K562 (cell line): ENCODE measurements at regions not wholly inside any gene's neighbourhood (a gene's known extent, or its start where the extent isn't known, plus 50 kb on each side); places are given as distances from the start of the nearest gene placed in this dataset.

Experiments
- ATAC-seq: fragments of 200-7000 bp; cut with Tn5 transposase; 3 replicates; pipeline ENCODE4 v1.9.1; 2020; ENCODE audit warnings: moderate library complexity
- BruUV-seq: library from RNA; stranded (reverse); fragments of 400-500 nt; replicated peaks from 2 replicates; lab custom pipeline; 2021; lab: Mats Ljungman, UMichigan
- CTCF ChIA-PET: fragments of 300-600 bp; formaldehyde crosslinking; extraction: SDS; loops from one replicate; lab custom pipeline; 2021; ENCODE audit warnings: low intra/inter-chr PET ratio; lab: Yijun Ruan, JAX
- POLR2A ChIA-PET: fragments of 300-600, 350-650 bp; sonication (Branson Sonifier 250); formaldehyde crosslinking; extraction: SDS; loops from one replicate; lab custom pipeline; 2021; ENCODE audit warnings: antibody characterized with exemption, inconsistent platforms; lab: Yijun Ruan, JAX
- DNase-seq, 4 experiments: peaks; one replicate each; pipeline versions ENCODE4 v3.0.0 to v3.0.0-alpha.2; 2011 to 2018; ENCODE audit warnings: low spot score in 3 of 4, mixed read lengths in 3 of 4; ENCODE audit errors: extremely low read depth in 1 of 4
- FAIRE-seq: peaks from 2 replicates; lab custom pipeline; 2011; peaks lifted over from hg19 to GRCh38; lab: Jason Lieb, UNC
- H2AFZ ChIP-seq: 2 replicates; pipeline ENCODE4 v1.6.0; 2011; ENCODE audit warnings: low read depth, low read length, control low read depth, inconsistent platforms
- H3K27ac ChIP-seq: fragments of 200-600 bp; 3 replicates; pipeline ENCODE4 v1.8.0; 2011; ENCODE audit warnings: low read depth, mild to moderate bottlenecking, control low read depth, inconsistent platforms, low read length, moderate library complexity, mixed read lengths; ENCODE audit errors: extremely low read depth
- H3K27me3 ChIP-seq, 2 experiments: fragments of 300-600 bp in 1 of 2; 2 replicates in 1 of 2; 3 replicates in 1 of 2; pipeline versions ENCODE4 v1.6.0 to v1.8.0; 2011; ENCODE audit warnings: inconsistent platforms in 2 of 2, low read length in 2 of 2, mild to moderate bottlenecking in 1 of 2, mixed read lengths in 1 of 2, moderate library complexity in 1 of 2; ENCODE audit not compliant: control insufficient read depth in 2 of 2, insufficient read depth in 2 of 2
- H3K36me3 ChIP-seq: fragments of 300-600 bp; 3 replicates; pipeline ENCODE4 v1.8.0; 2011; ENCODE audit warnings: mild to moderate bottlenecking, low read length, inconsistent platforms; ENCODE audit not compliant: control insufficient read depth, insufficient read depth
- H3K4me1 ChIP-seq, 2 experiments: fragments of 200-600 bp in 1 of 2; replicated peaks in 1 of 2; 2 replicates in 1 of 2; 3 replicates in 1 of 2; pipeline versions ENCODE4 v1.5.1 to v1.8.0; 2011; ENCODE audit warnings: inconsistent platforms in 2 of 2, low read length in 2 of 2, mild to moderate bottlenecking in 1 of 2, mixed read lengths in 1 of 2, moderate library complexity in 1 of 2; ENCODE audit not compliant: control insufficient read depth in 2 of 2, insufficient read depth in 2 of 2
- H3K4me2 ChIP-seq: 2 replicates; pipeline ENCODE4 v1.6.1; 2011; ENCODE audit warnings: low read length, control low read depth, inconsistent platforms, mixed read lengths; ENCODE audit not compliant: insufficient read depth
- H3K4me3 ChIP-seq: fragments of 200-600 bp; sonication (generic), shearing (Covaris generic); 2 replicates; pipeline ENCODE4 v1.5.1; 2016; ENCODE audit warnings: control low read depth, inconsistent platforms
- H3K79me2 ChIP-seq: fragments of 200-600 bp; 3 replicates; pipeline ENCODE4 v1.8.0; 2011; ENCODE audit warnings: low read length, inconsistent platforms; ENCODE audit not compliant: control insufficient read depth, insufficient read depth
- H3K9ac ChIP-seq, 2 experiments: 2 replicates each; pipeline versions ENCODE4 v1.6.0 to v1.6.1; 2011; ENCODE audit warnings: low read depth in 2 of 2, low read length in 2 of 2, control low read depth in 1 of 2, inconsistent platforms in 1 of 2, mild to moderate bottlenecking in 1 of 2, mixed read lengths in 1 of 2; ENCODE audit not compliant: insufficient read depth in 1 of 2
- H3K9me1 ChIP-seq: one replicate; pipeline ENCODE4 v1.6.0; 2011; ENCODE audit warnings: inconsistent platforms, mild to moderate bottlenecking, low read length, moderate library complexity; ENCODE audit not compliant: control insufficient read depth, insufficient read depth
- H3K9me3 ChIP-seq: replicated peaks from 2 replicates; pipeline ENCODE4 v1.5.1; 2011; ENCODE audit warnings: low read depth, low read length, inconsistent platforms; ENCODE audit not compliant: control insufficient read depth, insufficient read depth
- H4K20me1 ChIP-seq: replicated peaks from 2 replicates; pipeline ENCODE4 v1.6.1; 2011; ENCODE audit warnings: low read length, inconsistent platforms, mixed read lengths; ENCODE audit not compliant: control insufficient read depth, insufficient read depth
- HES1 ChIP-seq: fragments of 450-650 bp; IDR thresholded peaks from 2 replicates; pipeline ENCODE4 v1.6.1; 2016; ENCODE audit warnings: low read depth, mild to moderate bottlenecking, moderate library complexity
- NFE2 ChIP-seq: IDR thresholded peaks from 2 replicates; pipeline ENCODE4 v1.6.1; 2014; ENCODE audit warnings: antibody characterized with exemption, low read depth
- YY1 ChIP-seq, 3 experiments: IDR thresholded peaks; 2 replicates each; pipeline ENCODE4 v1.6.1; 2011; ENCODE audit warnings: low read length in 2 of 3, mild to moderate bottlenecking in 2 of 3, moderate library complexity in 2 of 3, borderline replicate concordance in 1 of 3, control low read depth in 1 of 3, low read depth in 1 of 3; ENCODE audit not compliant: insufficient read depth in 3 of 3, insufficient replicate concordance in 2 of 3, control insufficient read depth in 1 of 3, insufficient read length in 1 of 3; ENCODE audit errors: extremely low read depth in 1 of 3
- ZNF274 ChIP-seq: IDR thresholded peaks from 2 replicates; pipeline ENCODE4 v1.6.1; 2011; ENCODE audit warnings: low read depth, mild to moderate bottlenecking, low read length, moderate library complexity, borderline replicate concordance
- WGBS: fragments of 100-300 bp; shearing (Covaris generic); methylation state at CpG from one replicate; pipeline ENCODE4 v1.1.6; 2016; ENCODE audit warnings: low coverage, mixed read lengths; ENCODE audit not compliant: insufficient coverage; ENCODE audit errors: missing lambda C conversion rate; 5-methylcytosine and 5-hydroxymethylcytosine counted together
- in situ Hi-C: fragments of 300-500 bp; cut with MboI; formaldehyde crosslinking; loops from 4 replicates; pipeline ENCODE4 v1.15.0; 2018; ENCODE audit warnings: inconsistent platforms, mixed read lengths
- intact Hi-C: fragments of 100-400 bp; cut with micrococcal nuclease; formaldehyde crosslinking; loops from 2 replicates; pipeline ENCODE4 v1.14.2; 2022

DNA sequence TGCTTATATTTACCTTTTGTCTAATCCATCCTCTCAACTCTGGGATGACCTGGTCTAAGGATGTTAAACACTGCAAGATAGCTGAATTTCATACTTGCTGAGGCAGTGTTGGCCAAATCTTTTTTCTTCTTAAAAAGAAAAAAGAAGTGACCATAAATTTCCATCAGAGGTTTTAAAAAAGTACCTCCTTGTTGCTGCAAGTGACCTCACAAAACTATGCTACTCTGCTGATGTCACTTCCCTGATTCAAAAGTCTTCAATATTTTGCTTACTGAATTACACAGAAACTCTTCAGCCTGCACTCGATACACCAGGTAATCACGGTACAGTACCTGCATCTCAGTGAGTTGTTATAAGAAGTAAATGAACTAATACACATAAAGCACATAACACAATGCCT lies 107.2 kb upstream of the PRDM1 start:
- Histone ChIP-seq H3K9ac (no peak overlapping the region), H3K36me3 (no peaks in the 10 kb centered on the region), H3K9me1 (no peaks in the 10 kb centered on the region), H3K9me3 (no peaks in the 10 kb centered on the region; the same call in 1 of the 2 replicates), H3K27ac (no peak overlapping the region), H3K4me1 (peaks cover 0 to 6% of the 10 kb centered on the region in 2 experiments; a peak in 2 of 5 replicates), H3K4me3 (no peak overlapping the region), H4K20me1 (no peaks in the 10 kb centered on the region), H2AFZ (no peak overlapping the region), H3K4me2 (no peak overlapping the region), H3K27me3 (peaks cover 2 to 21% of the 10 kb centered on the region in 2 experiments; a peak in 3 of 5 replicates), H3K79me2 (no peaks in the 10 kb centered on the region)
- WGBS, result 8% methylated on average over 2 of the region's 2 CpGs
- no peak for DNase-seq
- FAIRE-seq, result no peak
- ChIA-PET CTCF (no interaction called here), POLR2A (interaction anchor here (0.9 kb wide), 1 partner anchor 14 kb away, joined by 3 read pairs; no protein-coding TSS in a partner anchor)
- intact Hi-C loops (no loop called here), in situ Hi-C loops (no loop called here)
- TF ChIP-seq NFE2, result no peak
- no peak for TF ChIP-seq HES1
- no peak for TF ChIP-seq YY1 (IDR thresholded peaks at IDR 0.05; ENCODE audit: borderline replicate concordance in 1 of 3, control insufficient read depth in 1 of 3, extremely low read depth in 1 of 3, insufficient read depth in 3 of 3, insufficient read length in 1 of 3, insufficient replicate concordance in 2 of 3, low read depth in 1 of 3, low read length in 2 of 3)
- no peak for TF ChIP-seq ZNF274
- ATAC-seq, result no peak
- no TSS peak for BruUV-seq
